ENCODE measurements at regions not wholly inside any gene's neighbourhood (a gene's known extent, or its start where the extent isn't known, plus 50 kb on each side); places are given as distances from the start of the nearest gene placed in this dataset.

GRCh38 chr3:72160351-72160750 lies 375.4 kb upstream of the PROK2 start:
- Histone ChIP-seq H3K27ac (no peak overlapping the region), H3K4me3 (no peak overlapping the region), H3K27me3 (no peaks in the 10 kb centered on the region), H3K9me3 (no peaks in the 10 kb centered on the region), H3K36me3 (ENCODE audit: low read depth, missing control alignments) (no peaks in the 10 kb centered on the region), H3K4me1 (peaks cover under 1% of the 10 kb centered on the region)
- DNase-seq: no peak
- intact Hi-C loops (cut with DNase I; ENCODE audit: low total_unique reads): no loop called here
- 85 to 92% methylated on average over 5 of the region's 5 CpGs for WGBS, 2 donors
- TF ChIP-seq CTCF (IDR thresholded peaks at IDR 0.05) (no peak), POLR2A (IDR thresholded peaks at IDR 0.05) (no peak)

DNA sequence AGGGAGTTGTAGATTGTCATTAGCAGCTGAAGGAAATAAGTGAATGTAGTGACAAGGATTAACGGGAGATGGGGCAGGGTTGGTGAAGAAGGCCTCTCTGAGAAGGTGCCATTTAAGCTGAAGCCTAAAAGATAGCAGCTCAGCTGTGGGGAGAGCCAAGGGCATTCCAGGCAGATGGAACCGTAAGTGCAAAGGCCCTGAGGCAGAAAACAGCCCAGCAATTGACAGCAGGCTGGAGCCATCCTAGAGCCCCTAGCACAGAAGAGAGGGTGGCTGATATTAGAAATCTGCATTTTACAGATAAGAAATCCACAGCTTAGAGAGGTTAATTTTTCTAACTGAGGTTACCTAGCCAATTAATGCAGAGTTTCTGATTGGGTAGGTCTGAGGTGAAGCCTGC lies 374.5 kb upstream of the PROK2 start:
- Histone ChIP-seq H3K9me3 (no peaks in the 10 kb centered on the region), H3K4me1 (peaks cover 5% of the 10 kb centered on the region), H3K36me3 (ENCODE audit: low read depth, missing control alignments) (no peaks in the 10 kb centered on the region), H3K4me3 (no peak overlapping the region), H3K27ac (no peak overlapping the region), H3K27me3 (no peaks in the 10 kb centered on the region)
- intact Hi-C loops (cut with DNase I; ENCODE audit: low total_unique reads): no loop called here
- no peak for DNase-seq
- 93 to 94% methylated on average over 2 of the region's 2 CpGs for WGBS, 2 donors
- TF ChIP-seq POLR2A (IDR thresholded peaks at IDR 0.05) (no peak), CTCF (IDR thresholded peaks at IDR 0.05) (no peak)

- intact Hi-C loops (cut with DNase I; ENCODE audit: low total_unique reads): no loop called here
- WGBS, 2 donors: 93% methylated on average over 15 of the region's 15 CpGs
These were observed 373.8 kb upstream of the PROK2 start for GRCh38 chr3:72158639-72159326.

GRCh38 chr3:72157748-72158638 lies 373.0 kb upstream of the PROK2 start:
- intact Hi-C loops (cut with DNase I; ENCODE audit: low total_unique reads): no loop called here
- DNase-seq: no peak

More at GRCh38 chr3:72158639-72159326, 373.8 kb upstream of the PROK2 start:
- Histone ChIP-seq H3K9me3 (no peaks in the 10 kb centered on the region), H3K27me3 (no peaks in the 10 kb centered on the region), H3K4me3 (no peak overlapping the region), H3K4me1 (peaks cover 5% of the 10 kb centered on the region), H3K27ac (no peak overlapping the region), H3K36me3 (ENCODE audit: low read depth, missing control alignments) (no peaks in the 10 kb centered on the region)
- TF ChIP-seq POLR2A (IDR thresholded peaks at IDR 0.05) (no peak), CTCF (IDR thresholded peaks at IDR 0.05) (no peak)
- no peak for DNase-seq

More at GRCh38 chr3:72157748-72158638, 373.0 kb upstream of the PROK2 start:
- Histone ChIP-seq H3K36me3 (ENCODE audit: low read depth, missing control alignments) (no peaks in the 10 kb centered on the region), H3K27ac (no peak overlapping the region), H3K4me3 (no peak overlapping the region), H3K9me3 (no peaks in the 10 kb centered on the region), H3K27me3 (no peaks in the 10 kb centered on the region), H3K4me1 (peaks cover 10% of the 10 kb centered on the region)
- whole genome bisulfite sequencing, 2 donors: 94 to 97% methylated on average over 7 of the region's 7 CpGs
- no peak for TF ChIP-seq CTCF (IDR thresholded peaks at IDR 0.05)
- no peak for TF ChIP-seq POLR2A (IDR thresholded peaks at IDR 0.05)

Measured in testis (tissue), 2 donors.